HEK293 (cell line): ENCODE measurements at regions not wholly inside any gene's neighbourhood (a gene's known extent, or its start where the extent isn't known, plus 50 kb on each side); places are given as distances from the start of the nearest gene placed in this dataset.

Experiments
- CTCF ChIA-PET: fragments of 350-600 bp; formaldehyde crosslinking; extraction: SDS; loops from one replicate; lab custom pipeline; 2021; ENCODE audit warnings: antibody characterized with exemption; lab: Yijun Ruan, JAX
- POLR2A ChIA-PET: fragments of 300-600 bp; formaldehyde crosslinking; extraction: SDS; loops from one replicate; lab custom pipeline; 2020; ENCODE audit warnings: antibody characterized with exemption, inconsistent platforms; lab: Yijun Ruan, JAX
- H3K27ac ChIP-seq: fragments of 200-500 bp; sonication (Bioruptor generic); 2 replicates; pipeline ENCODE4 v1.5.1; 2014; ENCODE audit warnings: low read depth, low read length, control low read depth, inconsistent platforms; ENCODE audit errors: extremely low read depth
- H3K36me3 ChIP-seq, 2 experiments: fragments of 200-500 bp in 1 of 2; sonication (Bioruptor generic) in 1 of 2; 1 replicate in 1 of 2; 2 replicates in 1 of 2; pipeline ENCODE4 v1.5.1; 2014 to 2017; ENCODE audit warnings: inconsistent platforms in 2 of 2, low read length in 2 of 2; ENCODE audit not compliant: control insufficient read depth in 2 of 2, insufficient read depth in 1 of 2
- H3K4me1 ChIP-seq: fragments of 200-500 bp; sonication (Bioruptor generic); 2 replicates; pipeline ENCODE4 v1.5.1; 2014; ENCODE audit warnings: mild to moderate bottlenecking, low read length, inconsistent platforms; ENCODE audit not compliant: control insufficient read depth, insufficient read depth
- H3K4me3 ChIP-seq: 2 replicates; pipeline ENCODE4 v1.5.1; 2011; ENCODE audit warnings: low read depth, mild to moderate bottlenecking, control low read depth, low read length, moderate library complexity
- H3K9me3 ChIP-seq: fragments of 200-500 bp; sonication (Bioruptor generic); 2 replicates; pipeline ENCODE4 v1.5.1; 2014; ENCODE audit warnings: low read depth, low read length, inconsistent platforms; ENCODE audit not compliant: control insufficient read depth, insufficient read depth
- ATF2 ChIP-seq: fragments of 450-650 bp; formaldehyde crosslinking; IDR thresholded peaks from 2 replicates; pipeline ENCODE4 v1.5.1; 2016; ENCODE audit warnings: missing biosample characterization, missing genetic modification characterization, low read depth
- BCL11B ChIP-seq: fragments of 450-650 bp; formaldehyde crosslinking; IDR thresholded peaks from 2 replicates; pipeline ENCODE4 v1.5.1; 2016; ENCODE audit warnings: low read depth, missing biosample characterization, missing genetic modification characterization
- ELK4 ChIP-seq: IDR thresholded peaks from 2 replicates; pipeline ENCODE4 v1.6.1; 2011; ENCODE audit warnings: mild to moderate bottlenecking, low read depth, low read length, borderline replicate concordance
- HOXD13 ChIP-seq: sonication (generic); formaldehyde crosslinking; IDR thresholded peaks from 2 replicates; pipeline ENCODE4 v1.8.0; 2022; ENCODE audit warnings: missing genetic modification reagents, borderline replicate concordance
- KLF9 ChIP-seq: fragments of 450-650 bp; formaldehyde crosslinking; IDR thresholded peaks from 2 replicates; pipeline ENCODE4 v1.5.1; 2016; ENCODE audit warnings: missing biosample characterization, missing genetic modification characterization, low read depth
- PATZ1 ChIP-seq: fragments of 450-650 bp; formaldehyde crosslinking; IDR thresholded peaks from 2 replicates; pipeline ENCODE4 v1.5.1; 2016; ENCODE audit warnings: missing biosample characterization, missing genetic modification characterization
- SP7 ChIP-seq: fragments of 450-650 bp; formaldehyde crosslinking; IDR thresholded peaks from 2 replicates; pipeline ENCODE4 v1.5.1; 2016; ENCODE audit warnings: missing biosample characterization, missing genetic modification characterization
- TRIM28 ChIP-seq: IDR thresholded peaks from 2 replicates; pipeline ENCODE4 v1.6.1; 2011; ENCODE audit warnings: low read length, control low read depth, borderline replicate concordance
- ZBTB6 ChIP-seq: fragments of 450-650 bp; formaldehyde crosslinking; IDR thresholded peaks from 2 replicates; pipeline ENCODE4 v1.5.1; 2017; ENCODE audit warnings: missing biosample characterization, missing genetic modification characterization
- ZFP41 ChIP-seq: fragments of 450-650 bp; formaldehyde crosslinking; IDR thresholded peaks from 2 replicates; pipeline ENCODE4 v1.5.1; 2016; ENCODE audit warnings: missing biosample characterization, missing genetic modification characterization, borderline replicate concordance
- ZNF146 ChIP-seq: fragments of 450-650 bp; formaldehyde crosslinking; IDR thresholded peaks from 2 replicates; pipeline ENCODE4 v1.5.1; 2016; ENCODE audit warnings: missing biosample characterization, missing genetic modification characterization
- ZNF157 ChIP-seq: fragments of 450-650 bp; formaldehyde crosslinking; IDR thresholded peaks from 2 replicates; pipeline ENCODE4 v1.5.1; 2016; ENCODE audit warnings: missing biosample characterization, missing genetic modification characterization
- ZNF16 ChIP-seq: fragments of 450-650 bp; formaldehyde crosslinking; IDR thresholded peaks from 2 replicates; pipeline ENCODE4 v1.5.1; 2016; ENCODE audit warnings: low read depth, missing biosample characterization, missing genetic modification characterization
- ZNF169 ChIP-seq: fragments of 450-650 bp; formaldehyde crosslinking; IDR thresholded peaks from 2 replicates; pipeline ENCODE4 v1.5.1; 2016; ENCODE audit warnings: missing biosample characterization, missing genetic modification characterization
- ZNF202 ChIP-seq: fragments of 450-650 bp; formaldehyde crosslinking; IDR thresholded peaks from 2 replicates; pipeline ENCODE4 v1.5.1; 2016; ENCODE audit warnings: missing biosample characterization, missing genetic modification characterization, borderline replicate concordance
- ZNF248 ChIP-seq: fragments of 450-650 bp; formaldehyde crosslinking; IDR thresholded peaks from 2 replicates; pipeline ENCODE4 v1.5.1; 2017; ENCODE audit warnings: missing biosample characterization, missing genetic modification characterization
- ZNF341 ChIP-seq: fragments of 450-650 bp; formaldehyde crosslinking; IDR thresholded peaks from 2 replicates; pipeline ENCODE4; 2016; ENCODE audit warnings: low read depth, missing biosample characterization, missing genetic modification characterization
- ZNF350 ChIP-seq: fragments of 450-650 bp; formaldehyde crosslinking; IDR thresholded peaks from 2 replicates; pipeline ENCODE4 v1.5.0; 2017; ENCODE audit warnings: missing biosample characterization, mild to moderate bottlenecking, missing genetic modification characterization
- ZNF391 ChIP-seq: fragments of 450-650 bp; formaldehyde crosslinking; IDR thresholded peaks from 2 replicates; pipeline ENCODE4 v1.5.1; 2016; ENCODE audit warnings: low read depth, missing biosample characterization, missing genetic modification characterization, borderline replicate concordance
- ZNF473 ChIP-seq: fragments of 450-650 bp; formaldehyde crosslinking; IDR thresholded peaks from 2 replicates; pipeline ENCODE4 v1.5.1; 2017; ENCODE audit warnings: missing biosample characterization, missing genetic modification characterization
- ZNF513 ChIP-seq: fragments of 450-650 bp; IDR thresholded peaks from 2 replicates; pipeline ENCODE4 v1.5.1; 2018; ENCODE audit warnings: missing biosample characterization, missing genetic modification characterization
- ZNF560 ChIP-seq: fragments of 450-650 bp; formaldehyde crosslinking; IDR thresholded peaks from 2 replicates; pipeline ENCODE4 v1.5.1; 2017; ENCODE audit warnings: missing biosample characterization, missing genetic modification characterization, borderline replicate concordance
- ZNF571 ChIP-seq: fragments of 450-650 bp; formaldehyde crosslinking; IDR thresholded peaks from 2 replicates; pipeline ENCODE4 v1.5.0; 2017; ENCODE audit warnings: missing biosample characterization, missing genetic modification characterization
- ZNF600 ChIP-seq: fragments of 450-650 bp; formaldehyde crosslinking; IDR thresholded peaks from 2 replicates; pipeline ENCODE4 v1.5.1; 2016; ENCODE audit warnings: missing biosample characterization, missing genetic modification characterization
- ZNF654 ChIP-seq: fragments of 450-650 bp; formaldehyde crosslinking; IDR thresholded peaks from 2 replicates; pipeline ENCODE4 v1.5.1; 2016; ENCODE audit warnings: low read depth, missing biosample characterization, missing genetic modification characterization
- ZNF670 ChIP-seq: fragments of 450-650 bp; formaldehyde crosslinking; IDR thresholded peaks from 2 replicates; pipeline ENCODE4 v1.5.1; 2016; ENCODE audit warnings: missing biosample characterization, missing genetic modification characterization, low read depth
- ZNF830 ChIP-seq: fragments of 450-650 bp; IDR thresholded peaks from 2 replicates; pipeline ENCODE4 v1.5.0; 2018; ENCODE audit warnings: missing biosample characterization, missing genetic modification characterization, low read depth, mild to moderate bottlenecking, moderate library complexity

GRCh38 chr12:82555699-82556098 is 131.0 kb upstream of the TMTC2 start:
- TF ChIP-seq ZNF202 (tag by site-specific recombination) (no peak), ZNF473 (tag by site-specific recombination) (no peak), ZFP41 (tag by site-specific recombination) (no peak), HOXD13 (CRISPR knock-in tag) (no peak), ZNF248 (no peak), ZBTB6 (no peak), ZNF341 (tag by site-specific recombination) (no peak), ZNF670 (tag by site-specific recombination) (no peak), ELK4 (no peak), ZNF513 (tag by site-specific recombination) (no peak), ZNF560 (tag by site-specific recombination) (no peak)
- TF ChIP-seq, all 188 proteins: peak for 0
- POLR2A ChIA-PET, result no interaction called here
- no peaks in the 10 kb centered on the region for H3K9me3 ChIP-seq
- H3K4me3 ChIP-seq, result no peak overlapping the region
- H3K36me3 ChIP-seq, result no peaks in the 10 kb centered on the region
- no peaks in the 10 kb centered on the region for H3K4me1 ChIP-seq
- H3K27ac ChIP-seq, result no peak overlapping the region
- CTCF ChIA-PET, result interaction anchor here (0.8 kb wide), 1 partner anchor 13 kb away, joined by 5 read pairs; no protein-coding TSS in a partner anchor

- Histone ChIP-seq H3K9me3 (no peaks in the 10 kb centered on the region), H3K36me3 (no peaks in the 10 kb centered on the region), H3K27ac (no peak overlapping the region), H3K4me1 (no peaks in the 10 kb centered on the region), H3K4me3 (no peak overlapping the region)
- ChIA-PET CTCF (interaction anchor here (0.6 to 1.1 kb wide), 2 partner anchors 9 to 38 kb away, joined by 3 read pairs; no protein-coding TSS in a partner anchor), POLR2A (no interaction called here)
- TF ChIP-seq SP7 (tag by site-specific recombination), result no peak
- TF ChIP-seq ZNF350 (tag by site-specific recombination), result no peak
- no peak for TF ChIP-seq ZNF600 (tag by site-specific recombination)
- no peak for TF ChIP-seq ZNF571 (tag by site-specific recombination)
- no peak for TF ChIP-seq ZNF146 (tag by site-specific recombination)
- no peak for TF ChIP-seq ZNF391 (tag by site-specific recombination)
- TF ChIP-seq KLF9 (tag by site-specific recombination), result no peak
- no peak for TF ChIP-seq ZNF654
Measured at GRCh38 chr12:82565966-82566365, 120.7 kb upstream of the TMTC2 start.

GRCh38 chr12:82567688-82568087 is 119.0 kb upstream of the TMTC2 start:
- POLR2A ChIA-PET, result no interaction called here
- TF ChIP-seq ZNF16 (tag by site-specific recombination) (no peak), BCL11B (tag by site-specific recombination) (no peak), PATZ1 (no peak), ZNF157 (tag by site-specific recombination) (no peak), ZNF341 (tag by site-specific recombination) (no peak), ZNF654 (no peak), TRIM28 (no peak), KLF9 (tag by site-specific recombination) (no peak), ZNF830 (tag by site-specific recombination) (no peak), ZNF169 (tag by site-specific recombination) (no peak), ATF2 (tag by site-specific recombination) (no peak)

More at GRCh38 chr12:82567688-82568087, 119.0 kb upstream of the TMTC2 start:
- Histone ChIP-seq H3K4me1 (no peaks in the 10 kb centered on the region), H3K36me3 (no peaks in the 10 kb centered on the region), H3K9me3 (no peaks in the 10 kb centered on the region), H3K27ac (no peak overlapping the region), H3K4me3 (no peak overlapping the region)
- CTCF ChIA-PET, result no interaction called here
